Activated naive CD4-positive, alpha-beta T cell treated with anti-CD3 and anti-CD28 coated beads for 36 hours (primary cell): ENCODE measurements at regions not wholly inside any gene's neighbourhood (a gene's known extent, or its start where the extent isn't known, plus 50 kb on each side); places are given as distances from the start of the nearest gene placed in this dataset.
"Not testable (repeated sequence)": the region's sequence is repeated elsewhere in the genome, so short reads cannot be mapped to it uniquely, and the experiment has no call there.

Experiments used
- CTCF ChIA-PET: fragments of 350-600 bp; sonication (Branson Sonifier 250); formaldehyde crosslinking; loops from one replicate; lab custom pipeline; 2021; ENCODE audit warnings: antibody characterized with exemption; lab: Charles Lee
- DNase-seq: peaks from one replicate; pipeline ENCODE4 v3.0.0-alpha.2; 2020
- H3K27ac Mint-ChIP-seq: one replicate; pipeline ENCODE4 v1.8.0; 2021; ENCODE audit warnings: mild to moderate bottlenecking, mixed read lengths
- H3K27me3 Mint-ChIP-seq: one replicate; pipeline ENCODE4 v1.8.0; 2021; ENCODE audit warnings: low read depth, mixed read lengths
- H3K36me3 Mint-ChIP-seq: one replicate; pipeline ENCODE4 v1.8.0; 2021; ENCODE audit warnings: low read depth, mixed read lengths
- H3K4me1 Mint-ChIP-seq: one replicate; pipeline ENCODE4 v1.8.0; 2021; ENCODE audit warnings: low read depth, mixed read lengths
- H3K4me3 Mint-ChIP-seq: one replicate; pipeline ENCODE4 v1.8.0; 2021; ENCODE audit warnings: mild to moderate bottlenecking, moderate library complexity, mixed read lengths
- H3K9me3 Mint-ChIP-seq: one replicate; pipeline ENCODE4 v1.8.0; 2021; ENCODE audit warnings: mixed read lengths
- intact Hi-C: fragments of 100-400 bp; cut with micrococcal nuclease; formaldehyde crosslinking; loops from one replicate; pipeline ENCODE4 v1.15.1; 2023

GRCh38 chr2:107694667-107695066, 132.0 kb upstream of the RGPD4 start:
- intact Hi-C loops, result no loop called here
- H3K9me3 Mint-ChIP-seq, result no peaks in the 10 kb centered on the region
- CTCF ChIA-PET, result no interaction called here

DNA sequence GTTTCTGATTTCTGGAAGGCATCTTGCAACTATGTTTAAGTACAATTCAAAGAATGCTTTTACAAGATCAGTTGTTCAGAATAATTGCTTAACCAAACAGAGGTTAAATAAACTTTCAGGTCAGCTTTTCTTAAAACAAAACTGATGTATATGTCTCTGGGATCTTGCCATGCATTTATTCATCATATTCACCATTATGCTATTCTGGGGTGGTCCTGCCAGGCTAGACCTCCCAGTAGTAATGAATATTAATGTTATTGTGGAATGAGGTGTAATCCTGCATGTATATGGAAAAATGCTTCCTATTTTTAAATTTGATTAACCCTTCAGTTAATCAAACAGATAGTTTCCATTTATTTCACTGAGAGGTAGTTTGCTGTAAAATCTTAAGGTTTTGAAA, 129.3 kb upstream of the RGPD4 start:
- no peak for DNase-seq
- H3K4me3 Mint-ChIP-seq, result no peak overlapping the region
- intact Hi-C loops, result no loop called here
- no peak overlapping the region for H3K27ac Mint-ChIP-seq
- no peaks in the 10 kb centered on the region for H3K4me1 Mint-ChIP-seq
- CTCF ChIA-PET, result no interaction called here
- H3K27me3 Mint-ChIP-seq, result no peaks in the 10 kb centered on the region
- H3K36me3 Mint-ChIP-seq, result no peaks in the 10 kb centered on the region
- no peaks in the 10 kb centered on the region for H3K9me3 Mint-ChIP-seq

More at GRCh38 chr2:107694667-107695066, 132.0 kb upstream of the RGPD4 start:
- Mint-ChIP-seq H3K4me1 (no peaks in the 10 kb centered on the region), H3K36me3 (no peaks in the 10 kb centered on the region), H3K4me3 (no peak overlapping the region), H3K27me3 (no peaks in the 10 kb centered on the region), H3K27ac (no peak overlapping the region)
- no peak for DNase-seq

GRCh38 chr2:107698861-107699260, 127.8 kb upstream of the RGPD4 start:
- no peaks in the 10 kb centered on the region for H3K36me3 Mint-ChIP-seq
- H3K4me1 Mint-ChIP-seq, result no peaks in the 10 kb centered on the region
- no peaks in the 10 kb centered on the region for H3K9me3 Mint-ChIP-seq
- no peaks in the 10 kb centered on the region for H3K27me3 Mint-ChIP-seq
- H3K27ac Mint-ChIP-seq, result no peak overlapping the region
- no peak overlapping the region for H3K4me3 Mint-ChIP-seq
- intact Hi-C loops, result no loop called here
- CTCF ChIA-PET, result no interaction called here
- DNase-seq, result no peak

- H3K27me3 Mint-ChIP-seq, result no peaks in the 10 kb centered on the region
- H3K4me1 Mint-ChIP-seq, result no peaks in the 10 kb centered on the region
- CTCF ChIA-PET, result no interaction called here
- H3K27ac Mint-ChIP-seq, result no peak overlapping the region
- no peak for DNase-seq
- no peak overlapping the region for H3K4me3 Mint-ChIP-seq
- intact Hi-C loops, result no loop called here
- no peaks in the 10 kb centered on the region for H3K36me3 Mint-ChIP-seq
- no peaks in the 10 kb centered on the region for H3K9me3 Mint-ChIP-seq
Measured at GRCh38 chr2:107700073-107700472, 126.6 kb upstream of the RGPD4 start.

- intact Hi-C loops, result no loop called here
- CTCF ChIA-PET, result no interaction called here
- DNase-seq, result no peak
- Mint-ChIP-seq H3K4me1 (peaks cover 2% of the 10 kb centered on the region), H3K4me3 (no peak overlapping the region), H3K36me3 (no peaks in the 10 kb centered on the region), H3K27ac (no peak overlapping the region), H3K9me3 (no peaks in the 10 kb centered on the region), H3K27me3 (no peaks in the 10 kb centered on the region)
Measured at GRCh38 chr2:107711941-107712340, 114.8 kb upstream of the RGPD4 start.

- no peak overlapping the region for H3K4me3 Mint-ChIP-seq
- H3K27ac Mint-ChIP-seq, result no peak overlapping the region
- no peak for DNase-seq
- no peaks in the 10 kb centered on the region for H3K9me3 Mint-ChIP-seq
- H3K36me3 Mint-ChIP-seq, result no peaks in the 10 kb centered on the region
- peaks cover 2% of the 10 kb centered on the region for H3K4me1 Mint-ChIP-seq
- no peaks in the 10 kb centered on the region for H3K27me3 Mint-ChIP-seq
- intact Hi-C loops, result no loop called here
- CTCF ChIA-PET, result no interaction called here
Measured at GRCh38 chr2:107712857-107713256, 113.8 kb upstream of the RGPD4 start.

GRCh38 chr2:107717661-107718060, 109.0 kb upstream of the RGPD4 start:
- intact Hi-C loops, result no loop called here
- Mint-ChIP-seq H3K9me3 (no peaks in the 10 kb centered on the region), H3K27ac (no peak overlapping the region), H3K36me3 (no peaks in the 10 kb centered on the region), H3K4me3 (no peak overlapping the region), H3K27me3 (no peaks in the 10 kb centered on the region), H3K4me1 (peaks cover 2% of the 10 kb centered on the region)
- CTCF ChIA-PET, result no interaction called here
- DNase-seq, result no peak

GRCh38 chr2:107719141-107719540, 107.6 kb upstream of the RGPD4 start:
- H3K27me3 Mint-ChIP-seq, result peaks cover 2% of the 10 kb centered on the region
- intact Hi-C loops, result no loop called here
- H3K9me3 Mint-ChIP-seq, result no peaks in the 10 kb centered on the region
- no peak for DNase-seq
- H3K27ac Mint-ChIP-seq, result no peak overlapping the region
- H3K4me1 Mint-ChIP-seq, result no peaks in the 10 kb centered on the region
- H3K4me3 Mint-ChIP-seq, result no peak overlapping the region
- CTCF ChIA-PET, result no interaction called here
- no peaks in the 10 kb centered on the region for H3K36me3 Mint-ChIP-seq

DNA sequence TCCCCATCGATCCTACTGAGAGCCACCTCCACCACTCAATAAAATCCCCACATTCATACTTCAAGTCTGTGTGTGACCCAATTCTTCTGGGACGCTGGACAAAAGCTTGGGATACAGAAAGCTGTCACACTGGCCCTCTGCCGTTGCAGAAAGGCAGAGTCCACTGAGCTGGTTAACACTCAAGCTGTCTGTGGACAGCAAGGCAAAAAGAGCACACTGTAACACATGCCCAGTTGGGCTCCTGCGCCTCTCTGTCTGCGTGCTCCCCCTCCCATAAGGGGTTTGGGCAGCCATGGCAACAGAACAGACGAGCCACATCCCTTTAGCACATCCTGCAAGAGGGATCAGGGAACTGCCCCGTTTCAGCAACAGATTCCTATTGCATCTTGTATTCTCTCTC, 106.9 kb upstream of the RGPD4 start:
- DNase-seq, result no peak
- Mint-ChIP-seq H3K4me3 (no peak overlapping the region), H3K36me3 (no peaks in the 10 kb centered on the region), H3K4me1 (no peaks in the 10 kb centered on the region), H3K9me3 (peaks cover under 1% of the 10 kb centered on the region), H3K27ac (no peak overlapping the region), H3K27me3 (peaks cover 2% of the 10 kb centered on the region)
- intact Hi-C loops, result no loop called here
- CTCF ChIA-PET, result interaction anchor here (0.6 kb wide), 1 partner anchor 319 kb away, joined by 3 read pairs; no protein-coding TSS in a partner anchor

- intact Hi-C loops, result no loop called here
- H3K27ac Mint-ChIP-seq, result no peak overlapping the region
- CTCF ChIA-PET, result interaction anchor here (0.6 kb wide), 1 partner anchor 222 kb away, joined by 3 read pairs; no protein-coding TSS in a partner anchor
- no peaks in the 10 kb centered on the region for H3K36me3 Mint-ChIP-seq
- peaks cover 2% of the 10 kb centered on the region for H3K27me3 Mint-ChIP-seq
- H3K9me3 Mint-ChIP-seq, result peaks cover 4% of the 10 kb centered on the region
- DNase-seq, result no peak
- H3K4me1 Mint-ChIP-seq, result no peaks in the 10 kb centered on the region
- no peak overlapping the region for H3K4me3 Mint-ChIP-seq
Measured at GRCh38 chr2:107721178-107721577, 105.5 kb upstream of the RGPD4 start.

- Mint-ChIP-seq H3K4me1 (no peaks in the 10 kb centered on the region), H3K36me3 (no peaks in the 10 kb centered on the region), H3K4me3 (no peak overlapping the region), H3K27me3 (peaks cover 2% of the 10 kb centered on the region), H3K27ac (no peak overlapping the region), H3K9me3 (peaks cover 4% of the 10 kb centered on the region)
- no peak for DNase-seq
- intact Hi-C loops, result no loop called here
- CTCF ChIA-PET, result interaction anchor here (0.6 kb wide), 1 partner anchor 221 kb away, joined by 3 read pairs; no protein-coding TSS in a partner anchor
Measured at GRCh38 chr2:107721586-107721985, 105.1 kb upstream of the RGPD4 start.

DNA sequence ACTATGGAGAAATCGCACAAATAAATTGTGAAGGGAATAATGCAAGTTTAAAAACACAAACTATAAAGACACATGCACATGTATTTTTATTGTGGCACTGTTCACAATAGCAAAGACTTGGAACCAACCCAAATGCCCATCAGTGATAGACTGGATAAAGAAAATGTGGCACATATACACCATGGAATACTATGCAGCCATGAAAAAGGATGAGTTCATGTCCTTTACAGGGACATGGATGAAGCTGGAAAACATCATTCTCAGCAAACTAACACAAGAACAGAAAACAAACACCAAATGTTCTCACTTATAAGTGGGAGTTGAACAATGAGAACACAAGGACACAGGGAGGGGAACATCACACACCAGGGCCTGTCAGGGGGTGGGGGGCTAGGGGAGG, 100.9 kb upstream of the RGPD4 start:
- H3K4me3 Mint-ChIP-seq, H3K36me3 Mint-ChIP-seq, DNase-seq, CTCF ChIA-PET, H3K27ac Mint-ChIP-seq, intact Hi-C loops, H3K27me3 Mint-ChIP-seq, H3K9me3 Mint-ChIP-seq, H3K4me1 Mint-ChIP-seq: not testable (repeated sequence)

GRCh38 chr2:107727318-107727717, 99.4 kb upstream of the RGPD4 start:
- CTCF ChIA-PET, result no interaction called here
- H3K9me3 Mint-ChIP-seq, result peaks cover 4% of the 10 kb centered on the region

More at GRCh38 chr2:107727318-107727717, 99.4 kb upstream of the RGPD4 start:
- Mint-ChIP-seq H3K27me3 (peaks cover 2% of the 10 kb centered on the region), H3K27ac (no peak overlapping the region), H3K4me3 (no peak overlapping the region), H3K36me3 (no peaks in the 10 kb centered on the region), H3K4me1 (no peaks in the 10 kb centered on the region)
- intact Hi-C loops, result no loop called here
- DNase-seq, result no peak
